ENCODE measurements at regions not wholly inside any gene's neighbourhood (a gene's known extent, or its start where the extent isn't known, plus 50 kb on each side); places are given as distances from the start of the nearest gene placed in this dataset.

DNA sequence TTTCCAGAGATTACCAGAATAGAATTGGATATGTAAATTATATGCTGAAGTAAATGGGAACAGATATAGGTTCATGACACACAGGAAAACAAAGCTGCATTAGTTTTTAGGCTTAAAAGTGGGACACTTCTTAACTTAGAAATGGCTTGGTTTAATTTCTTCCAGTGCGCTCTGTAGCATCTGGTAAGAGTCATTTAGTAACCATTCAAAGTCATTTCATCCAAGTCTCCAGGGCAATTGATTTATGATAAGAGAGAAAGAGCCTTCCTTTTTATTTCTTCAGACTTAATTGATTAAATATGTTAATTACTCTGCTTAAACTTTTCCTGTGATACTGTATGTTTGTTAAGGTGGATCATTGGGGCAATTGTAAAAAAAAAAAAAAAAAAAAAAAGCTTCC is 368.0 kb downstream of the DOK5 start:
- TF ChIP-seq, protein P1, sequence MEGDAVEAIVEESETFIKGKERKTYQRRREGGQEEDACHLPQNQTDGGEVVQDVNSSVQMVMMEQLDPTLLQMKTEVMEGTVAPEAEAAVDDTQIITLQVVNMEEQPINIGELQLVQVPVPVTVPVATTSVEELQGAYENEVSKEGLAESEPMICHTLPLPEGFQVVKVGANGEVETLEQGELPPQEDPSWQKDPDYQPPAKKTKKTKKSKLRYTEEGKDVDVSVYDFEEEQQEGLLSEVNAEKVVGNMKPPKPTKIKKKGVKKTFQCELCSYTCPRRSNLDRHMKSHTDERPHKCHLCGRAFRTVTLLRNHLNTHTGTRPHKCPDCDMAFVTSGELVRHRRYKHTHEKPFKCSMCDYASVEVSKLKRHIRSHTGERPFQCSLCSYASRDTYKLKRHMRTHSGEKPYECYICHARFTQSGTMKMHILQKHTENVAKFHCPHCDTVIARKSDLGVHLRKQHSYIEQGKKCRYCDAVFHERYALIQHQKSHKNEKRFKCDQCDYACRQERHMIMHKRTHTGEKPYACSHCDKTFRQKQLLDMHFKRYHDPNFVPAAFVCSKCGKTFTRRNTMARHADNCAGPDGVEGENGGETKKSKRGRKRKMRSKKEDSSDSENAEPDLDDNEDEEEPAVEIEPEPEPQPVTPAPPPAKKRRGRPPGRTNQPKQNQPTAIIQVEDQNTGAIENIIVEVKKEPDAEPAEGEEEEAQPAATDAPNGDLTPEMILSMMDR (conservative IDR thresholded peaks at IDR 0.05; ENCODE audit: low read depth, low read length) = no peak
- no peak for TF ChIP-seq EZH2 (IDR thresholded peaks at IDR 0.05; ENCODE audit: borderline replicate concordance, low read depth, low read length, poor library complexity, severe bottlenecking)
